HL-60 (cell line): ENCODE measurements at regions not wholly inside any gene's neighbourhood (a gene's known extent, or its start where the extent isn't known, plus 50 kb on each side); places are given as distances from the start of the nearest gene placed in this dataset.

Experiments
- DNase-seq, 2 experiments: peaks; one replicate each; pipeline ENCODE4 v3.0.0-alpha.2; 2010 to 2020; ENCODE audit warnings: low read depth in 1 of 2, low spot score in 1 of 2
- H3K27ac ChIP-seq: fragments of 250-450 bp; sonication (Bioruptor Pico); replicated peaks from 2 replicates; pipeline ENCODE4 v1.5.1; 2020; ENCODE audit warnings: mild to moderate bottlenecking, moderate library complexity
- H3K27me3 ChIP-seq: fragments of 250-450 bp; sonication (Bioruptor Pico); 2 replicates; pipeline ENCODE4 v1.5.1; 2021; ENCODE audit warnings: mild to moderate bottlenecking, moderate library complexity; ENCODE audit not compliant: insufficient read depth, poor library complexity, severe bottlenecking
- H3K4me3 ChIP-seq: replicated peaks from 2 replicates; pipeline ENCODE4 v1.5.1; 2011; ENCODE audit warnings: mild to moderate bottlenecking, control low read depth, low read length; ENCODE audit not compliant: insufficient read depth
- GABPA ChIP-seq: IDR thresholded peaks from 2 replicates; pipeline ENCODE4 v1.6.1; 2012; ENCODE audit warnings: low read depth
- POLR2AphosphoS5 ChIP-seq: IDR thresholded peaks from 2 replicates; pipeline ENCODE4 v1.6.1; 2012; ENCODE audit warnings: low read depth
- SPI1 ChIP-seq: IDR thresholded peaks from 2 replicates; pipeline ENCODE4 v1.6.1; 2012; ENCODE audit warnings: low read depth, mild to moderate bottlenecking, borderline replicate concordance
- TF ChIP-seq, protein P1 (sequence below): IDR thresholded peaks from one replicate; pipeline ENCODE4 v1.5.1; 2011; ENCODE audit warnings: low read length, control low read depth, inconsistent platforms; ENCODE audit not compliant: insufficient read depth
- TF ChIP-seq, protein P2 (sequence below): IDR thresholded peaks from 2 replicates; pipeline ENCODE4 v1.6.1; 2012; ENCODE audit warnings: low read depth; ENCODE audit not compliant: insufficient replicate concordance

DNA sequence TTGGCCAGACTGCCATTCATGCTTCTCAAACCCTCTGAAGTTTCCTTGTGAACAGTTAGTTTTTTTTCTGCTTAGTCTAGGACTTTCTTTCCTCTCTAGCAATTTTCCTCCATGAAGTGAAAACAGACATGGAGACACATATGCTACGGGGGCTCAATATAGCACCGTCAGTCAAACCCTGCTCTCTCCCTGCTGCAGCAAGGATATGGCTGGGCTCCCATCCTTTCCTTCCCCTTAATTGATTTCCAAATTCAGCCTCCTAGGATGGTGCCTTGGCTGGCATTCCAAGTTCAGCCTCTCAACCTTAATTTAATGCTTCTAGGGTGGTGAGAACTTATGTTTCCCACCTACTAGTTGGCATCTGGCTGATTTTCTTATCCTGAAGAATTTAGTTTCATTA lies 436.7 kb downstream of the NPIPA7 start:
- Histone ChIP-seq H3K4me3 (no peak overlapping the region), H3K27me3 (no peaks in the 10 kb centered on the region), H3K27ac (no peak overlapping the region)
- DNase-seq: no peak
- TF ChIP-seq, protein P1, sequence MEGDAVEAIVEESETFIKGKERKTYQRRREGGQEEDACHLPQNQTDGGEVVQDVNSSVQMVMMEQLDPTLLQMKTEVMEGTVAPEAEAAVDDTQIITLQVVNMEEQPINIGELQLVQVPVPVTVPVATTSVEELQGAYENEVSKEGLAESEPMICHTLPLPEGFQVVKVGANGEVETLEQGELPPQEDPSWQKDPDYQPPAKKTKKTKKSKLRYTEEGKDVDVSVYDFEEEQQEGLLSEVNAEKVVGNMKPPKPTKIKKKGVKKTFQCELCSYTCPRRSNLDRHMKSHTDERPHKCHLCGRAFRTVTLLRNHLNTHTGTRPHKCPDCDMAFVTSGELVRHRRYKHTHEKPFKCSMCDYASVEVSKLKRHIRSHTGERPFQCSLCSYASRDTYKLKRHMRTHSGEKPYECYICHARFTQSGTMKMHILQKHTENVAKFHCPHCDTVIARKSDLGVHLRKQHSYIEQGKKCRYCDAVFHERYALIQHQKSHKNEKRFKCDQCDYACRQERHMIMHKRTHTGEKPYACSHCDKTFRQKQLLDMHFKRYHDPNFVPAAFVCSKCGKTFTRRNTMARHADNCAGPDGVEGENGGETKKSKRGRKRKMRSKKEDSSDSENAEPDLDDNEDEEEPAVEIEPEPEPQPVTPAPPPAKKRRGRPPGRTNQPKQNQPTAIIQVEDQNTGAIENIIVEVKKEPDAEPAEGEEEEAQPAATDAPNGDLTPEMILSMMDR: no peak
- TF ChIP-seq POLR2AphosphoS5: no peak
- TF ChIP-seq SPI1: no peak
- TF ChIP-seq, protein P2, sequence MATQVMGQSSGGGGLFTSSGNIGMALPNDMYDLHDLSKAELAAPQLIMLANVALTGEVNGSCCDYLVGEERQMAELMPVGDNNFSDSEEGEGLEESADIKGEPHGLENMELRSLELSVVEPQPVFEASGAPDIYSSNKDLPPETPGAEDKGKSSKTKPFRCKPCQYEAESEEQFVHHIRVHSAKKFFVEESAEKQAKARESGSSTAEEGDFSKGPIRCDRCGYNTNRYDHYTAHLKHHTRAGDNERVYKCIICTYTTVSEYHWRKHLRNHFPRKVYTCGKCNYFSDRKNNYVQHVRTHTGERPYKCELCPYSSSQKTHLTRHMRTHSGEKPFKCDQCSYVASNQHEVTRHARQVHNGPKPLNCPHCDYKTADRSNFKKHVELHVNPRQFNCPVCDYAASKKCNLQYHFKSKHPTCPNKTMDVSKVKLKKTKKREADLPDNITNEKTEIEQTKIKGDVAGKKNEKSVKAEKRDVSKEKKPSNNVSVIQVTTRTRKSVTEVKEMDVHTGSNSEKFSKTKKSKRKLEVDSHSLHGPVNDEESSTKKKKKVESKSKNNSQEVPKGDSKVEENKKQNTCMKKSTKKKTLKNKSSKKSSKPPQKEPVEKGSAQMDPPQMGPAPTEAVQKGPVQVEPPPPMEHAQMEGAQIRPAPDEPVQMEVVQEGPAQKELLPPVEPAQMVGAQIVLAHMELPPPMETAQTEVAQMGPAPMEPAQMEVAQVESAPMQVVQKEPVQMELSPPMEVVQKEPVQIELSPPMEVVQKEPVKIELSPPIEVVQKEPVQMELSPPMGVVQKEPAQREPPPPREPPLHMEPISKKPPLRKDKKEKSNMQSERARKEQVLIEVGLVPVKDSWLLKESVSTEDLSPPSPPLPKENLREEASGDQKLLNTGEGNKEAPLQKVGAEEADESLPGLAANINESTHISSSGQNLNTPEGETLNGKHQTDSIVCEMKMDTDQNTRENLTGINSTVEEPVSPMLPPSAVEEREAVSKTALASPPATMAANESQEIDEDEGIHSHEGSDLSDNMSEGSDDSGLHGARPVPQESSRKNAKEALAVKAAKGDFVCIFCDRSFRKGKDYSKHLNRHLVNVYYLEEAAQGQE: no peak
- TF ChIP-seq GABPA: no peak

DNA sequence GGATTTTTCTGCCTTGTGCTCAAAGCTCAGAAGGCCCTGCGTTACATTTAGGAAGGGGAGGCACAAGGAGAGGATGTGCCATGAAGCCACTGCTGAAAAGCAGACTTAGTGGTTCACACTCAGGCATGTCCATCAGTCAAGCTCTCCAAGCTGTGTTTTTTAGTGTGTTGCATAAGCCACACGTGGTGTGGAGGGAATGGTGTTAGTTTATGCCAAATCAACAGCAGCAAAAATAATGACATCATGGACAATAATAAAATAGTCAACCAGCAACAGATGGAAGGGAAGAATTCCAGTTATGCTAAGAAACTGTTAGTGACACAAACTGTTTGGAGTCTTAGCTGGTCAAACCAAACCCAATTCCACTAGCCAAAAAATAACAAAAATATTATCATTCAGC lies 438.3 kb downstream of the NPIPA7 start:
- Histone ChIP-seq H3K27me3 (no peaks in the 10 kb centered on the region), H3K27ac (no peak overlapping the region), H3K4me3 (no peak overlapping the region)
- no peak for DNase-seq
- TF ChIP-seq GABPA (no peak), POLR2AphosphoS5 (no peak), SPI1 (no peak)
- TF ChIP-seq, protein P2: no peak
- TF ChIP-seq, protein P1: no peak

DNA sequence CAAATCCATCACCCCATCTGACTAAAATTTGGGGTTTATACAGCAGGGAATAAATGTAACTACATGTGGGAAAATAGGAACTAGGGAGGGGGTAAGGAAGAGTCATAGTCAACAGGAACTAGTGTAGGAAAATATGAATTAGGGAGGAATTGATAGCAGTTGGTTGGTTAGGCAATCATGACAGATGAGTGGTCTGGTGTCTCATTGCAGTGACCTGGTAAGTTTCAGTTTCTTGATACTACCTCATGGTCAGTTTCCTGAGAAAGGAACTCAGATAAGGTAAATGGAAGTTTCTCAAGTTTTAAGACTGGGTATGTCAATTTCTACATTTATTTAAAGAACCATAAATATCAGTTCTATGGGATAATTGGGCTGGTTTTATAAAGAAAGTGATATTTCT lies 442.3 kb downstream of the NPIPA7 start:
- no peak for TF ChIP-seq GABPA
- TF ChIP-seq POLR2AphosphoS5: no peak
- no peak for TF ChIP-seq SPI1
- TF ChIP-seq, protein P1: no peak
- TF ChIP-seq, protein P2: no peak
- no peak for DNase-seq
- Histone ChIP-seq H3K27ac (no peak overlapping the region), H3K4me3 (no peak overlapping the region), H3K27me3 (no peaks in the 10 kb centered on the region)
